T-helper 1 cell treated with Interleukin-12 subunit alpha and Interleukin-12 subunit beta and Interleukin-4 antibody, amounts not matched to agents 30 ng/mL and 1 ng/mL, for 36 hours (primary cell): ENCODE measurements at regions not wholly inside any gene's neighbourhood (a gene's known extent, or its start where the extent isn't known, plus 50 kb on each side); places are given as distances from the start of the nearest gene placed in this dataset.

Experiments
- intact Hi-C: fragments of 100-400 bp; cut with micrococcal nuclease; formaldehyde crosslinking; loops from one replicate; pipeline ENCODE4 v1.15.1; 2024

GRCh38 chr6:92169506-92169905 is 1249.9 kb downstream of the EPHA7 start:
- intact Hi-C loops: no loop called here

GRCh38 chr6:92166666-92167065 is 1252.7 kb downstream of the EPHA7 start:
- intact Hi-C loops: no loop called here

- intact Hi-C loops: no loop called here
Observed at GRCh38 chr6:92161953-92162352, 1257.4 kb downstream of the EPHA7 start.

- intact Hi-C loops: no loop called here
Observed at GRCh38 chr6:92160226-92160625, 1259.1 kb downstream of the EPHA7 start.

GRCh38 chr6:92159046-92159445 is 1260.3 kb downstream of the EPHA7 start:
- intact Hi-C loops: no loop called here

- intact Hi-C loops: no loop called here
Observed at GRCh38 chr6:92150553-92150952, 1268.8 kb downstream of the EPHA7 start.

GRCh38 chr6:92147246-92147645 is 1272.1 kb downstream of the EPHA7 start:
- intact Hi-C loops: no loop called here

- intact Hi-C loops: no loop called here
Observed at GRCh38 chr6:92139601-92140000, 1279.8 kb downstream of the EPHA7 start.

GRCh38 chr6:92132957-92133356 is 1286.4 kb downstream of the EPHA7 start:
- intact Hi-C loops: no loop called here

GRCh38 chr6:92132457-92132856 is 1286.9 kb downstream of the EPHA7 start:
- intact Hi-C loops: no loop called here

GRCh38 chr6:92130944-92131343 is 1288.4 kb downstream of the EPHA7 start:
- intact Hi-C loops: no loop called here

- intact Hi-C loops: no loop called here
Observed at GRCh38 chr6:92126983-92127382, 1292.4 kb downstream of the EPHA7 start.

GRCh38 chr6:92126088-92126487 is 1293.3 kb downstream of the EPHA7 start:
- intact Hi-C loops: no loop called here

GRCh38 chr6:92125681-92126080 is 1293.7 kb downstream of the EPHA7 start:
- intact Hi-C loops: no loop called here

GRCh38 chr6:92124200-92124651 is 1295.1 kb downstream of the EPHA7 start:
- intact Hi-C loops: no loop called here

GRCh38 chr6:92122746-92123145 is 1296.6 kb downstream of the EPHA7 start:
- intact Hi-C loops: no loop called here

GRCh38 chr6:92121228-92121627 is 1298.1 kb downstream of the EPHA7 start:
- intact Hi-C loops: no loop called here

GRCh38 chr6:92117800-92118199 is 1301.6 kb downstream of the EPHA7 start:
- intact Hi-C loops: no loop called here

- intact Hi-C loops: no loop called here
Observed at GRCh38 chr6:92114797-92115196, 1304.6 kb downstream of the EPHA7 start.

GRCh38 chr6:92114091-92114675 is 1305.2 kb downstream of the EPHA7 start:
- intact Hi-C loops: no loop called here

GRCh38 chr6:92111386-92111785 is 1308.0 kb downstream of the EPHA7 start:
- intact Hi-C loops: no loop called here

GRCh38 chr6:92110403-92110802 is 1309.0 kb downstream of the EPHA7 start:
- intact Hi-C loops: no loop called here

- intact Hi-C loops: no loop called here
Observed at GRCh38 chr6:92109956-92110355, 1309.4 kb downstream of the EPHA7 start.

- intact Hi-C loops: no loop called here
Observed at GRCh38 chr6:92109256-92109655, 1310.1 kb downstream of the EPHA7 start.
